Rectal smooth muscle tissue (tissue), 1 donor: ENCODE measurements at regions not wholly inside any gene's neighbourhood (a gene's known extent, or its start where the extent isn't known, plus 50 kb on each side); places are given as distances from the start of the nearest gene placed in this dataset.

Experiments
- H3K27ac ChIP-seq: one replicate; pipeline ENCODE4 v1.7.0; 2013; ENCODE audit warnings: low read depth, low read length, inconsistent platforms
- H3K27me3 ChIP-seq: one replicate; pipeline ENCODE4 v1.7.0; 2013; ENCODE audit warnings: low read length; ENCODE audit not compliant: control insufficient read depth, insufficient read depth
- H3K36me3 ChIP-seq: one replicate; pipeline ENCODE4 v1.7.0; 2013; ENCODE audit warnings: low read length; ENCODE audit not compliant: control insufficient read depth, insufficient read depth
- H3K4me1 ChIP-seq: one replicate; pipeline ENCODE4 v1.7.0; 2013; ENCODE audit warnings: low read length; ENCODE audit not compliant: control insufficient read depth, insufficient read depth
- H3K4me3 ChIP-seq: one replicate; pipeline ENCODE4 v1.7.0; 2013; ENCODE audit warnings: low read length
- H3K9ac ChIP-seq: one replicate; pipeline ENCODE4 v1.7.0; 2013; ENCODE audit warnings: low read length

GRCh38 chr2:199707593-199708185 lies 143.3 kb downstream of the FTCDNL1 start:
- no peak overlapping the region for H3K4me3 ChIP-seq
- no peaks in the 10 kb centered on the region for H3K36me3 ChIP-seq
- H3K27me3 ChIP-seq = no peaks in the 10 kb centered on the region
- no peaks in the 10 kb centered on the region for H3K4me1 ChIP-seq
- H3K27ac ChIP-seq = no peak overlapping the region
- no peak overlapping the region for H3K9ac ChIP-seq

GRCh38 chr2:199705538-199705937 lies 145.5 kb downstream of the FTCDNL1 start:
- Histone ChIP-seq H3K27ac (no peak overlapping the region), H3K4me3 (no peak overlapping the region), H3K36me3 (no peaks in the 10 kb centered on the region), H3K27me3 (no peaks in the 10 kb centered on the region), H3K9ac (no peak overlapping the region), H3K4me1 (no peaks in the 10 kb centered on the region)

- Histone ChIP-seq H3K9ac (no peak overlapping the region), H3K4me1 (no peaks in the 10 kb centered on the region), H3K27me3 (no peaks in the 10 kb centered on the region), H3K36me3 (no peaks in the 10 kb centered on the region), H3K27ac (no peak overlapping the region), H3K4me3 (no peak overlapping the region)
Measured at GRCh38 chr2:199704358-199705238, 146.4 kb downstream of the FTCDNL1 start.

- Histone ChIP-seq H3K9ac (no peak overlapping the region), H3K27me3 (no peaks in the 10 kb centered on the region), H3K4me3 (no peak overlapping the region), H3K4me1 (no peaks in the 10 kb centered on the region), H3K36me3 (no peaks in the 10 kb centered on the region), H3K27ac (no peak overlapping the region)
Measured at GRCh38 chr2:199703199-199703598, 147.8 kb downstream of the FTCDNL1 start.

- no peak overlapping the region for H3K9ac ChIP-seq
- H3K27ac ChIP-seq = no peak overlapping the region
- H3K4me3 ChIP-seq = no peak overlapping the region
- H3K4me1 ChIP-seq = no peaks in the 10 kb centered on the region
- H3K27me3 ChIP-seq = no peaks in the 10 kb centered on the region
- no peaks in the 10 kb centered on the region for H3K36me3 ChIP-seq
Measured at GRCh38 chr2:199697469-199697868, 153.5 kb downstream of the FTCDNL1 start.

- Histone ChIP-seq H3K27me3 (no peaks in the 10 kb centered on the region), H3K36me3 (no peaks in the 10 kb centered on the region), H3K27ac (no peak overlapping the region), H3K4me3 (no peak overlapping the region), H3K4me1 (no peaks in the 10 kb centered on the region), H3K9ac (no peak overlapping the region)
Measured at GRCh38 chr2:199696048-199696447, 154.9 kb downstream of the FTCDNL1 start.

GRCh38 chr2:199693861-199694260 lies 157.1 kb downstream of the FTCDNL1 start:
- no peaks in the 10 kb centered on the region for H3K4me1 ChIP-seq
- H3K36me3 ChIP-seq = no peaks in the 10 kb centered on the region
- no peak overlapping the region for H3K27ac ChIP-seq
- no peaks in the 10 kb centered on the region for H3K27me3 ChIP-seq
- no peak overlapping the region for H3K4me3 ChIP-seq
- H3K9ac ChIP-seq = no peak overlapping the region

GRCh38 chr2:199692489-199692888 lies 158.5 kb downstream of the FTCDNL1 start:
- no peaks in the 10 kb centered on the region for H3K4me1 ChIP-seq
- no peak overlapping the region for H3K9ac ChIP-seq

GRCh38 chr2:199690225-199690624 lies 160.8 kb downstream of the FTCDNL1 start:
- Histone ChIP-seq H3K36me3 (no peaks in the 10 kb centered on the region), H3K27ac (no peak overlapping the region), H3K4me1 (no peaks in the 10 kb centered on the region), H3K9ac (no peak overlapping the region), H3K4me3 (no peak overlapping the region), H3K27me3 (no peaks in the 10 kb centered on the region)

More at GRCh38 chr2:199692489-199692888, 158.5 kb downstream of the FTCDNL1 start:
- no peaks in the 10 kb centered on the region for H3K27me3 ChIP-seq
- H3K4me3 ChIP-seq = no peak overlapping the region
- no peaks in the 10 kb centered on the region for H3K36me3 ChIP-seq
- no peak overlapping the region for H3K27ac ChIP-seq

GRCh38 chr2:199685669-199686068 lies 165.3 kb downstream of the FTCDNL1 start:
- Histone ChIP-seq H3K27me3 (no peaks in the 10 kb centered on the region), H3K4me1 (no peaks in the 10 kb centered on the region)

GRCh38 chr2:199684832-199685231 lies 166.2 kb downstream of the FTCDNL1 start:
- no peaks in the 10 kb centered on the region for H3K27me3 ChIP-seq
- no peak overlapping the region for H3K27ac ChIP-seq
- H3K36me3 ChIP-seq = no peaks in the 10 kb centered on the region
- H3K4me1 ChIP-seq = no peaks in the 10 kb centered on the region
- H3K4me3 ChIP-seq = no peak overlapping the region
- no peak overlapping the region for H3K9ac ChIP-seq

More at GRCh38 chr2:199685669-199686068, 165.3 kb downstream of the FTCDNL1 start:
- H3K36me3 ChIP-seq = no peaks in the 10 kb centered on the region
- no peak overlapping the region for H3K4me3 ChIP-seq
- H3K9ac ChIP-seq = no peak overlapping the region
- no peak overlapping the region for H3K27ac ChIP-seq

- Histone ChIP-seq H3K9ac (no peak overlapping the region), H3K27ac (no peak overlapping the region), H3K4me1 (no peaks in the 10 kb centered on the region), H3K4me3 (no peak overlapping the region), H3K36me3 (no peaks in the 10 kb centered on the region), H3K27me3 (no peaks in the 10 kb centered on the region)
Measured at GRCh38 chr2:199684168-199684567, 166.8 kb downstream of the FTCDNL1 start.

GRCh38 chr2:199682001-199682400 lies 169.0 kb downstream of the FTCDNL1 start:
- Histone ChIP-seq H3K9ac (no peak overlapping the region), H3K4me3 (no peak overlapping the region), H3K36me3 (no peaks in the 10 kb centered on the region), H3K4me1 (no peaks in the 10 kb centered on the region), H3K27me3 (no peaks in the 10 kb centered on the region), H3K27ac (no peak overlapping the region)
